ENCODE measurements at regions not wholly inside any gene's neighbourhood (a gene's known extent, or its start where the extent isn't known, plus 50 kb on each side); places are given as distances from the start of the nearest gene placed in this dataset.
"Not testable (repeated sequence)": the region's sequence is repeated elsewhere in the genome, so short reads cannot be mapped to it uniquely, and the experiment has no call there.

DNA sequence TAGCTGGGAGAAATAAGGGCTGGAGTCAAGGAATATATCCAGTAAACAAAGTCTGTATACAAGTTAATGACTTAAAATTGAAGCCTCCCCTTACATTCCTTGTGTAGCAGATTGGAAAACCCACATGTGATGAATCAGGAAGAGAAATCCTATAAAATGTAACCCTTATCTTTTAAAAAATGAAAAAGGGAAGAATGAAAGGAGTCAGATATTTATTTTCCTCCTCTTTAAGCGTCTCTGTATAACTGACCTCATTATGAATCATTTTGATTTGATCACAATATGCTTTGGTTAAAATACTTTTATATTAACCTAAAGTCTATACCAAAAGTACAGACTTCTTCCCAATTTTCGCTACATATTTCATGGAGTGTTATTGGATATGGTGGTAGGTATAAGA is 316.3 kb upstream of the STAC start:
- H3K79me2 ChIP-seq (ENCODE audit: low read length): no peaks in the 10 kb centered on the region
- no peak overlapping the region for H2AFZ ChIP-seq (ENCODE audit: low read length)
- DNase-seq: peak; percentile 4
- H3K27ac ChIP-seq (ENCODE audit: low read length): no peak overlapping the region
- H3K9me2 ChIP-seq (replicated peaks; ENCODE audit: insufficient read depth, low read length): no peaks in the 10 kb centered on the region
- H3K36me3 ChIP-seq (ENCODE audit: insufficient read depth, low read length): no peaks in the 10 kb centered on the region
- H3K4me2 ChIP-seq (ENCODE audit: low read depth, low read length, poor library complexity, severe bottlenecking): no peak overlapping the region
- no peaks in the 10 kb centered on the region for H3K4me1 ChIP-seq (ENCODE audit: low read length)
- no peaks in the 10 kb centered on the region for H3K27me3 ChIP-seq (ENCODE audit: low read length)
- no peak overlapping the region for H3K4me3 ChIP-seq (ENCODE audit: low read length)
- H3K9ac ChIP-seq (ENCODE audit: low read length): no peak overlapping the region
- H3K9me3 ChIP-seq (ENCODE audit: low read length): no peaks in the 10 kb centered on the region
- no peaks in the 10 kb centered on the region for H4K20me1 ChIP-seq (ENCODE audit: insufficient read depth, low read depth, low read length)

DNA sequence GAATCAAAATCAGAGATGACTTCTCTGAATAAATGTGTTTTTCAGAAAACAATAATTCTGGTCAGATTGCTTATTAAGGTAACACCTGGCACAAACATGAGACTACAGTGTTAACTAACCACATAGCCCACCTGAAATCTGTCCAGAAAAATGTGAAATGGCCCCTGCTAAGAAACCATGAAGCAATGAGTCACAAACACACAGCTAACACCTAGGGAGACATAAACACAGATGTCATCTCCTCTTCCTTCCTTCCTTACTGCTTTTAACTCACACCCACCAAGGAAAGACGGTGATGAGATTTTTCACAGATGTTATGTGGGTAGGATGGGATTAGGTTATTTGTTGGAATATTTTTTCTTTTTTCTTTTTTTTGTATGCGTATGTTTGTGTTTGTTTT is 315.0 kb upstream of the STAC start:
- Histone ChIP-seq H3K27me3 (ENCODE audit: low read length) (no peaks in the 10 kb centered on the region), H3K79me2 (ENCODE audit: low read length) (no peaks in the 10 kb centered on the region), H3K4me3 (ENCODE audit: low read length) (no peak overlapping the region), H3K4me2 (ENCODE audit: low read depth, low read length, poor library complexity, severe bottlenecking) (no peak overlapping the region), H3K9me3 (ENCODE audit: low read length) (no peaks in the 10 kb centered on the region), H3K9ac (ENCODE audit: low read length) (no peak overlapping the region), H3K27ac (ENCODE audit: low read length) (no peak overlapping the region), H3K4me1 (ENCODE audit: low read length) (no peaks in the 10 kb centered on the region), H3K9me2 (replicated peaks; ENCODE audit: insufficient read depth, low read length) (no peaks in the 10 kb centered on the region), H2AFZ (ENCODE audit: low read length) (no peak overlapping the region), H3K36me3 (ENCODE audit: insufficient read depth, low read length) (no peaks in the 10 kb centered on the region), H4K20me1 (ENCODE audit: insufficient read depth, low read depth, low read length) (no peaks in the 10 kb centered on the region)
- DNase-seq: no peak

DNA sequence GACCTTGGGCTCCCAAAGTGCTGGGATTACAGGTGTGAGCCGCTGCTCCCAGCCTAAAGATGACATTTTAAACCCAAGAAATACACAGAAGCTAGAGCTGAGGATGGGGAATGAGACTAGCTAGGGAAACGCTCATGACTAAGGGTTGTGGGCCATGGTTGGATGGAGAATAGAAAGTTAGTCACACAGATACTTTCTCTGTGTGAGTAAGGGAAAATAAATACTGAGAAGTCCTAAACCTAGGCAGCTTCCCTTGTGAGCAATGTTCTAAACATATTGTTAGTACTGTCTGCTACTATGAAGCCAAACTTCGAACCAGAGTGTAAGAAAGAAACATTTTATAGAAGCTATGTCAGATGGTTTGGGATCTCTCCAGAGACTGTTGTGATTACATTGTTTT is 304.8 kb upstream of the STAC start:
- Histone ChIP-seq H2AFZ (ENCODE audit: low read length) (no peak overlapping the region), H3K4me2 (ENCODE audit: low read depth, low read length, poor library complexity, severe bottlenecking) (no peak overlapping the region), H3K27ac (ENCODE audit: low read length) (no peak overlapping the region), H3K9me3 (ENCODE audit: low read length) (no peaks in the 10 kb centered on the region), H3K4me1 (ENCODE audit: low read length) (no peaks in the 10 kb centered on the region), H3K36me3 (ENCODE audit: insufficient read depth, low read length) (no peaks in the 10 kb centered on the region), H3K4me3 (ENCODE audit: low read length) (no peak overlapping the region), H3K9ac (ENCODE audit: low read length) (no peak overlapping the region), H3K27me3 (ENCODE audit: low read length) (no peaks in the 10 kb centered on the region), H3K9me2 (replicated peaks; ENCODE audit: insufficient read depth, low read length) (no peaks in the 10 kb centered on the region; the same call in 1 of the 2 replicates), H4K20me1 (ENCODE audit: insufficient read depth, low read depth, low read length) (no peaks in the 10 kb centered on the region), H3K79me2 (ENCODE audit: low read length) (no peaks in the 10 kb centered on the region)
- no peak for DNase-seq

DNA sequence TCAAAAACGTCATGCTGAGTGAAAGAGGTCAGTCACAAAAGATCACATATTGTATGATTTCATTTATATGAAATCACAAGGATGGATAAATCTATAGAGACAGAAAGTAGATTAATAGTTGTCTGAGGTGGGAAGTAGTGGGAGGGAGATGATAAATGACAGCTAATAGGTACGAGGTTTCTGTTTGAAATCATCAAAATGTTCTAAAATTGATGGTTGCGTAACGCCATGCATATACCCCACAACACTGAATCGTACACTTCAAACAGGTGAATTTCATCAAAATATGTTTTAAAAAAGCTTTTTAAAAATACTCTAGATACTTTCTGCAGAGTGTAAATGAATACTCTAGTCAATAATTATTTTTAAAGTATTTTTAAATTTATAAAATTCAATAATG is 303.0 kb upstream of the STAC start:
- H3K27me3 ChIP-seq (ENCODE audit: low read length): no peaks in the 10 kb centered on the region
- no peaks in the 10 kb centered on the region for H3K9me3 ChIP-seq (ENCODE audit: low read length)
- no peaks in the 10 kb centered on the region for H3K4me1 ChIP-seq (ENCODE audit: low read length)
- no peak overlapping the region for H3K27ac ChIP-seq (ENCODE audit: low read length)
- H3K79me2 ChIP-seq (ENCODE audit: low read length): no peaks in the 10 kb centered on the region
- no peak overlapping the region for H3K4me3 ChIP-seq (ENCODE audit: low read length)
- no peak overlapping the region for H2AFZ ChIP-seq (ENCODE audit: low read length)
- no peaks in the 10 kb centered on the region; the same call in 1 of the 2 replicates for H3K9me2 ChIP-seq (replicated peaks; ENCODE audit: insufficient read depth, low read length)
- no peak for DNase-seq
- no peak overlapping the region for H3K9ac ChIP-seq (ENCODE audit: low read length)
- no peaks in the 10 kb centered on the region for H3K36me3 ChIP-seq (ENCODE audit: insufficient read depth, low read length)
- no peak overlapping the region for H3K4me2 ChIP-seq (ENCODE audit: low read depth, low read length, poor library complexity, severe bottlenecking)
- H4K20me1 ChIP-seq (ENCODE audit: insufficient read depth, low read depth, low read length): no peaks in the 10 kb centered on the region

DNA sequence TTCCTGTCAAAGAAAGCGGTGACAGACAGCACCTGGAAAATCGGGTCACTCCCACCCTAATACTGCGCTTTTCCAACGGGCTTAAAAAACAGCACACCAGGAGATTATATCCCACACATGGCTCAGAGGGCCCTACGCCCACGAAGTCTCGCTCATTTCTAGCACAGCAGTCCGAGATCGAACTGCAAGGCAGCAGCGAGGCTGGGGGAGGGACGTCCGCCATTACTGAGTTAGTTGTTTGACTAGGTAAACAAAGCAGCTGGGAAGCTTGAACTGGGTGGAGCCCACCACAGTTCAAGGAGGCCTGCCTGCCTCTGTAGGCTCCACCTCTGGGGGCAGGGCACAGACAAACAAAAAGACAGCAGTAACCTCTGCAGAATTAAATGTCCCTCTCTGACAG is 297.3 kb upstream of the STAC start:
- H3K27ac ChIP-seq (ENCODE audit: low read length); H3K4me3 ChIP-seq (ENCODE audit: low read length); H3K4me2 ChIP-seq (ENCODE audit: low read depth, low read length, poor library complexity, severe bottlenecking); DNase-seq; H3K9ac ChIP-seq (ENCODE audit: low read length); H3K4me1 ChIP-seq (ENCODE audit: low read length); H3K9me2 ChIP-seq (replicated peaks; ENCODE audit: insufficient read depth, low read length); H3K79me2 ChIP-seq (ENCODE audit: low read length); H3K27me3 ChIP-seq (ENCODE audit: low read length); H4K20me1 ChIP-seq (ENCODE audit: insufficient read depth, low read depth, low read length); H3K36me3 ChIP-seq (ENCODE audit: insufficient read depth, low read length); H3K9me3 ChIP-seq (ENCODE audit: low read length); H2AFZ ChIP-seq (ENCODE audit: low read length): not testable (repeated sequence)

DNA sequence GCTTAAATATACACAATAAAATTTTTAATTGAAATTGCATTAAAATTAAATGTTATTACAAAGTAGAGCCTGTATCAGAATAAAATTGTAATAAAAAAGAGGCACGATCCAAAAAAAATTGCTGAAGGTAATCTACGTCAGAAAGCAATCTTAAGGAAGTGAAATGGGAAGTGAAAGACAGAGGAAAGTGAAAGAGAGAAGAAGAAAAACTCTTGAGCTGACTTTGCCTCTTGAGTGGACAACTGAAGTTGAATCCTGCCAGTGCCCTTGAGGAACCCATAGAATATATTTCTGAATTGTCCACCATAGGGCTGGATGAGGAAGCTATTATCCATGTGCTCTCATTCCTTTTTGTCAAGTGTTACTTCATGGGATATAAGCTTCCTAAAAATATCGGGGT is 285.1 kb upstream of the STAC start:
- H3K27ac ChIP-seq (ENCODE audit: low read length): no peak overlapping the region
- DNase-seq: no peak
- H3K4me1 ChIP-seq (ENCODE audit: low read length): no peaks in the 10 kb centered on the region
- H3K9ac ChIP-seq (ENCODE audit: low read length): no peak overlapping the region
- no peaks in the 10 kb centered on the region for H3K9me3 ChIP-seq (ENCODE audit: low read length)
- H3K79me2 ChIP-seq (ENCODE audit: low read length): no peaks in the 10 kb centered on the region
- H3K4me2 ChIP-seq (ENCODE audit: low read depth, low read length, poor library complexity, severe bottlenecking): no peak overlapping the region
- no peak overlapping the region for H3K4me3 ChIP-seq (ENCODE audit: low read length)
- no peaks in the 10 kb centered on the region for H4K20me1 ChIP-seq (ENCODE audit: insufficient read depth, low read depth, low read length)
- H2AFZ ChIP-seq (ENCODE audit: low read length): no peak overlapping the region
- no peaks in the 10 kb centered on the region for H3K36me3 ChIP-seq (ENCODE audit: insufficient read depth, low read length)
- no peaks in the 10 kb centered on the region for H3K27me3 ChIP-seq (ENCODE audit: low read length)
- no peaks in the 10 kb centered on the region for H3K9me2 ChIP-seq (replicated peaks; ENCODE audit: insufficient read depth, low read length)

DNA sequence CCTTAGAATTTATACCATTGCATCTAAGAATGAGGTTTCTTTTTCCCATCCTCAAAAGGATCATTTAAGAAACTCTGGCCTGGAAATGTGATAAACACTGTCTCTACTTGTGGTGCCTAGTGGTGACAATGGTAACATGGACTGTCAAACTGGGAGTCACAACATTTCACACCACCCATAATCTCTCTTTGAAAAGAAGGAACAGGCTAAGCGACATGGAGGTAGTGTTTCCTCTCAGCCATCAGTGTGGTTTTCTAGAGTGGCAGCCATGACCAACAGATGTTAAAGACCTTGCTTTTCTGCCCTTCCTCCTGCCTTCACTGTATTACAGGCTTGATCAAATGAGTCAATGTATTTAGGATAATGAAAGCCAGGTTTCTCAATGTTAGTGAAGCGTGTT is 283.1 kb upstream of the STAC start:
- Histone ChIP-seq H3K4me3 (ENCODE audit: low read length) (no peak overlapping the region), H3K9ac (ENCODE audit: low read length) (no peak overlapping the region), H3K9me3 (ENCODE audit: low read length) (no peaks in the 10 kb centered on the region), H3K27ac (ENCODE audit: low read length) (no peak overlapping the region), H2AFZ (ENCODE audit: low read length) (no peak overlapping the region), H3K9me2 (replicated peaks; ENCODE audit: insufficient read depth, low read length) (no peaks in the 10 kb centered on the region), H4K20me1 (ENCODE audit: insufficient read depth, low read depth, low read length) (no peaks in the 10 kb centered on the region), H3K27me3 (ENCODE audit: low read length) (no peaks in the 10 kb centered on the region), H3K36me3 (ENCODE audit: insufficient read depth, low read length) (no peaks in the 10 kb centered on the region), H3K79me2 (ENCODE audit: low read length) (no peaks in the 10 kb centered on the region), H3K4me2 (ENCODE audit: low read depth, low read length, poor library complexity, severe bottlenecking) (no peak overlapping the region), H3K4me1 (ENCODE audit: low read length) (no peaks in the 10 kb centered on the region)
- DNase-seq: no peak

DNA sequence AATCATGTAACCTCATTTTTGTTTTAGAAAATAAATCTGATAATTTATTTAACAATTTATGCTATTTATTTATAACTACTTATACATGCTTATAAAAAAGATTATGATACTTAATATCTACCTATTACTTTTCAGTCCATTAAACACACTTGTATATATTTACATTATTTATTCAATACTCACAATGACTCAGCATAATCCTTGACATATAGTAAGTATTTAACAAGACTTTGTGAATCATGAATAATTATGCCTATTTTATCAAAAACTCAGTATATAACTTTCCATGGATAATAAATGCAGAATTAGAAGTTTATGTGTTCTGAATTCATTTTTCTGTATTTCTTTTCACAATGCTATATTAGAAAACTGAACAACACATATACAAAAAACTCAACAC is 266.0 kb upstream of the STAC start:
- H3K4me3 ChIP-seq (ENCODE audit: low read length): no peak overlapping the region
- H2AFZ ChIP-seq (ENCODE audit: low read length): no peak overlapping the region
- H3K27ac ChIP-seq (ENCODE audit: low read length): no peak overlapping the region
- no peaks in the 10 kb centered on the region for H3K27me3 ChIP-seq (ENCODE audit: low read length)
- no peaks in the 10 kb centered on the region for H3K79me2 ChIP-seq (ENCODE audit: low read length)
- no peaks in the 10 kb centered on the region for H3K9me2 ChIP-seq (replicated peaks; ENCODE audit: insufficient read depth, low read length)
- DNase-seq: no peak
- no peaks in the 10 kb centered on the region for H3K36me3 ChIP-seq (ENCODE audit: insufficient read depth, low read length)
- no peaks in the 10 kb centered on the region for H3K4me1 ChIP-seq (ENCODE audit: low read length)
- H3K4me2 ChIP-seq (ENCODE audit: low read depth, low read length, poor library complexity, severe bottlenecking): no peak overlapping the region
- H3K9me3 ChIP-seq (ENCODE audit: low read length): no peaks in the 10 kb centered on the region
- no peak overlapping the region for H3K9ac ChIP-seq (ENCODE audit: low read length)
- H4K20me1 ChIP-seq (ENCODE audit: insufficient read depth, low read depth, low read length): no peaks in the 10 kb centered on the region

DNA sequence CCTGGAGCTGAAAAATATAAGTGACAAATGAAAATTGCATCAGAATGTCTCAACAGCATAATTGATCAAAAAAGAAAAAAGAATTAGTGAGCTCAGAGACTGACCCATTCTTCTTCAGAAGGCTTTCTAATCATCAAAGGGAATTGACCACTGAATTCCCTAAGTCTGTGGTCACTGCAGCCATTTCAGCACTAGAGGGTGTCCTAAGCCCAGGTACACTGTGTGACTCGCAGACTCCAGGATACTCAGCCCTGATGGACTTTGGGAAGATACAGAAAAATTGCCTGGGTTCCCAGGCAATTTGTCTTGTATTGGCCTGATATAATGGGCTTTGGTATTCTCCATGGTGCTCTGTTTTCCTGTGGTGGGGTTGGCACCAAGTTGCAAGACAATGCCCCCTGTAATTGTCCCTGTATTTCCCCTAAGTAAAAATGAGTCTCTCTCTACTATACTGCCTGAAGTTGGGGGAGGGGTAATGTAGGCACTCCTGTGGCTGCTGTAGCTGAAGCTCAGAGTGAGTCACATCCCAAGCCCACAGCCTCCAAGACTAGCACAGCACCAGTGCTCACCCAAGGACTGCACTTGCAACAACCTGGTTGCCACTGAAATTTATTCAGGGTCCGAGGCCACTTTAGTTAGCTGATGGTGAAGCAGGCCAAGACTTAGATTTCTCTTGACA is 256.0 kb upstream of the STAC start:
- Histone ChIP-seq H3K4me3 (ENCODE audit: low read length) (no peak overlapping the region), H3K4me2 (ENCODE audit: low read depth, low read length, poor library complexity, severe bottlenecking) (no peak overlapping the region), H3K27me3 (ENCODE audit: low read length) (no peaks in the 10 kb centered on the region), H3K9me3 (ENCODE audit: low read length) (no peaks in the 10 kb centered on the region), H3K4me1 (ENCODE audit: low read length) (no peaks in the 10 kb centered on the region), H3K27ac (ENCODE audit: low read length) (no peak overlapping the region), H3K79me2 (ENCODE audit: low read length) (no peaks in the 10 kb centered on the region), H4K20me1 (ENCODE audit: insufficient read depth, low read depth, low read length) (no peaks in the 10 kb centered on the region), H2AFZ (ENCODE audit: low read length) (no peak overlapping the region), H3K9me2 (replicated peaks; ENCODE audit: insufficient read depth, low read length) (no peaks in the 10 kb centered on the region), H3K9ac (ENCODE audit: low read length) (no peak overlapping the region), H3K36me3 (ENCODE audit: insufficient read depth, low read length) (no peaks in the 10 kb centered on the region)
- DNase-seq: peak; percentile 48

Data from Karpas-422 (cell line).